Uterus (tissue), 3 donors: ENCODE measurements at regions not wholly inside any gene's neighbourhood (a gene's known extent, or its start where the extent isn't known, plus 50 kb on each side); places are given as distances from the start of the nearest gene placed in this dataset.

Source experiments
- DNase-seq, 2 donors: peaks; one replicate each; pipeline ENCODE4 v3.0.0-alpha.2; 2019 to 2020
- H3K27ac ChIP-seq, 2 donors: fragments of 200-600 bp; sonication (generic); 1 replicate in 1 of 2; 2 replicates in 1 of 2; pipeline ENCODE4 v1.5.1; 2016 to 2018
- H3K27me3 ChIP-seq, 2 donors: fragments of 200-600 bp; sonication (generic); one replicate each; pipeline ENCODE4 v1.5.1; 2018 to 2019; ENCODE audit warnings: control low read depth in 1 of 2
- H3K36me3 ChIP-seq, 2 donors: fragments of 200-600 bp; sonication (generic); one replicate each; pipeline ENCODE4 v1.5.1; 2019; ENCODE audit warnings: control low read depth in 1 of 2
- H3K4me1 ChIP-seq, 2 donors: fragments of 200-600 bp; sonication (generic); one replicate each; pipeline ENCODE4 v1.5.1; 2018 to 2019; ENCODE audit warnings: control low read depth in 1 of 2
- H3K4me3 ChIP-seq, 2 donors: fragments of 200-600 bp; sonication (generic); 1 replicate in 1 of 2; 2 replicates in 1 of 2; pipeline ENCODE4 v1.5.1; 2018 to 2019; ENCODE audit warnings: mild to moderate bottlenecking in 1 of 2
- H3K9me3 ChIP-seq, 2 donors: fragments of 200-600 bp; sonication (generic); one replicate each; pipeline ENCODE4 v1.5.1; 2019; ENCODE audit warnings: control low read depth in 1 of 2
- POLR2A ChIP-seq, 2 donors: fragments of 450-650 bp; IDR thresholded peaks; one replicate each; pipeline ENCODE4 v1.6.1; 2016; ENCODE audit warnings: antibody characterized with exemption in 2 of 2, mild to moderate bottlenecking in 1 of 2, moderate library complexity in 1 of 2
- intact Hi-C: fragments of 100-400 bp; cut with DNase I; formaldehyde crosslinking; loops from one replicate; pipeline ENCODE4 v1.15.1; 2023; ENCODE audit warnings: low total_unique reads
- TF ChIP-seq, protein P1 (sequence below), 4 experiments: fragments of 200-600 bp in 2 of 4; fragments of 450-650 bp in 2 of 4; sonication (generic) in 2 of 4; IDR thresholded peaks; one replicate each; pipeline ENCODE4 v1.5.1; 2016 to 2019; ENCODE audit warnings: antibody characterized with exemption in 4 of 4, mild to moderate bottlenecking in 2 of 4, moderate library complexity in 1 of 4
- donor health status: DM: yes; HTN: yes; CAD: no.

- no peak overlapping the region for H3K27ac ChIP-seq
- H3K36me3 ChIP-seq, result no peaks in the 10 kb centered on the region
- TF ChIP-seq, protein P1, sequence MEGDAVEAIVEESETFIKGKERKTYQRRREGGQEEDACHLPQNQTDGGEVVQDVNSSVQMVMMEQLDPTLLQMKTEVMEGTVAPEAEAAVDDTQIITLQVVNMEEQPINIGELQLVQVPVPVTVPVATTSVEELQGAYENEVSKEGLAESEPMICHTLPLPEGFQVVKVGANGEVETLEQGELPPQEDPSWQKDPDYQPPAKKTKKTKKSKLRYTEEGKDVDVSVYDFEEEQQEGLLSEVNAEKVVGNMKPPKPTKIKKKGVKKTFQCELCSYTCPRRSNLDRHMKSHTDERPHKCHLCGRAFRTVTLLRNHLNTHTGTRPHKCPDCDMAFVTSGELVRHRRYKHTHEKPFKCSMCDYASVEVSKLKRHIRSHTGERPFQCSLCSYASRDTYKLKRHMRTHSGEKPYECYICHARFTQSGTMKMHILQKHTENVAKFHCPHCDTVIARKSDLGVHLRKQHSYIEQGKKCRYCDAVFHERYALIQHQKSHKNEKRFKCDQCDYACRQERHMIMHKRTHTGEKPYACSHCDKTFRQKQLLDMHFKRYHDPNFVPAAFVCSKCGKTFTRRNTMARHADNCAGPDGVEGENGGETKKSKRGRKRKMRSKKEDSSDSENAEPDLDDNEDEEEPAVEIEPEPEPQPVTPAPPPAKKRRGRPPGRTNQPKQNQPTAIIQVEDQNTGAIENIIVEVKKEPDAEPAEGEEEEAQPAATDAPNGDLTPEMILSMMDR (IDR thresholded peaks at IDR 0.05), result no peak
- TF ChIP-seq POLR2A (IDR thresholded peaks at IDR 0.05), result no peak
- H3K4me3 ChIP-seq, result no peak overlapping the region
- no peak for DNase-seq
- intact Hi-C loops, result no loop called here
- no peaks in the 10 kb centered on the region for H3K4me1 ChIP-seq
- no peaks in the 10 kb centered on the region for H3K27me3 ChIP-seq
- H3K9me3 ChIP-seq, result no peaks in the 10 kb centered on the region
These were observed 263.2 kb downstream of the RAD51AP2 start for GRCh38 chr2:17255071-17255470.

DNA sequence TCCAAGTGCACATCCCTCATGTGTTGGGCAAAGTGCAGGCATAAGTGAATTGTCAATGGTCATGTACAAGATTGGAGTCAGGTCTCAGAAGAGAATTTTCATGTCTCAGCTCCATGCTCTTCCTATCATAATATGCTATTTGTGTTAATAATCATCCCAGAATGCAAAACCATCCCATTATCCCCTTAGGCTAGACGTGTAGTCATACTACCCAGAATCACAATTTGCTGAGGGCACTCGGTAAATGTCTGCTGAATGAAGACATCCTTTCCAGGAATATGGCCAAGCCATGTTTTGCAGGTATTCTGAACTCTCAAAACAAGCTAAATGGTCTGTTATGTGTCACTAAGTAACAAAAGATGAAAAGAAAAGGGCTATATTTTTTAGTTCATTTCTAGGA, 263.8 kb downstream of the RAD51AP2 start:
- intact Hi-C loops, result no loop called here
- Histone ChIP-seq H3K36me3 (no peaks in the 10 kb centered on the region), H3K9me3 (no peaks in the 10 kb centered on the region), H3K4me1 (no peaks in the 10 kb centered on the region), H3K27ac (no peak overlapping the region), H3K27me3 (no peaks in the 10 kb centered on the region), H3K4me3 (no peak overlapping the region)
- no peak for DNase-seq
- TF ChIP-seq, protein P1 (IDR thresholded peaks at IDR 0.05), result no peak
- TF ChIP-seq POLR2A (IDR thresholded peaks at IDR 0.05), result no peak

GRCh38 chr2:17252258-17252657, 266.0 kb downstream of the RAD51AP2 start:
- H3K4me1 ChIP-seq, result no peaks in the 10 kb centered on the region
- H3K4me3 ChIP-seq, result no peak overlapping the region
- no peaks in the 10 kb centered on the region for H3K27me3 ChIP-seq
- H3K36me3 ChIP-seq, result no peaks in the 10 kb centered on the region
- DNase-seq, result no peak
- H3K9me3 ChIP-seq, result no peaks in the 10 kb centered on the region
- TF ChIP-seq, protein P1 (IDR thresholded peaks at IDR 0.05), result no peak
- H3K27ac ChIP-seq, result no peak overlapping the region
- intact Hi-C loops, result no loop called here

DNA sequence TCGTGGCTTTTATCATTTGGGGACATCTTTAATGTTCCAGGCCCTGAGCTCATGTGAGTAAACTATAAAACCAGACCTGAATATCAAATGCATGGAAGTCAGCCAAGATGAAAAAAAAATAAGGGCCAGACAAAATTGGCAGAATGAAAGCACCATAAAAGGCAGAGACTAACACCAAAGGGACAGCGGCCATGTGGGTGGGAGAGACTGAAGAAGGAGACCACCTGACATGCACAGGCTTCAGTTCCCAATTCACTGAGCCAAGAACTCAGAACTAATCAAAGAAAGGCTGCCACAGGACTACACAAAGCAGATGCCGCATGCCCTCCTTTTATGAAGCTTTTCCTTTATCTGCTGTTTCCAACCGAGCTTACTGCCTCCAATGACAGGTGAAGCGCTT, 267.1 kb downstream of the RAD51AP2 start:
- no peak overlapping the region for H3K27ac ChIP-seq
- H3K9me3 ChIP-seq, result no peaks in the 10 kb centered on the region
- intact Hi-C loops, result no loop called here
- no peak for TF ChIP-seq POLR2A (IDR thresholded peaks at IDR 0.05)
- TF ChIP-seq, protein P1 (IDR thresholded peaks at IDR 0.05), result no peak
- no peak overlapping the region for H3K4me3 ChIP-seq
- H3K27me3 ChIP-seq, result no peaks in the 10 kb centered on the region
- no peaks in the 10 kb centered on the region for H3K36me3 ChIP-seq
- H3K4me1 ChIP-seq, result no peaks in the 10 kb centered on the region
- no peak for DNase-seq

- H3K36me3 ChIP-seq, result no peaks in the 10 kb centered on the region
These were observed 269.0 kb downstream of the RAD51AP2 start for GRCh38 chr2:17249249-17249648.

More at GRCh38 chr2:17249249-17249648, 269.0 kb downstream of the RAD51AP2 start:
- no peak for DNase-seq
- TF ChIP-seq, protein P1 (IDR thresholded peaks at IDR 0.05), result no peak
- no peak for TF ChIP-seq POLR2A (IDR thresholded peaks at IDR 0.05)
- no peak overlapping the region for H3K27ac ChIP-seq
- H3K4me3 ChIP-seq, result no peak overlapping the region
- intact Hi-C loops, result no loop called here
- H3K9me3 ChIP-seq, result no peaks in the 10 kb centered on the region
- peaks cover 0 to 3% of the 10 kb centered on the region in 2 donors for H3K4me1 ChIP-seq
- H3K27me3 ChIP-seq, result no peaks in the 10 kb centered on the region
